ENCODE measurements at regions not wholly inside any gene's neighbourhood (a gene's known extent, or its start where the extent isn't known, plus 50 kb on each side); places are given as distances from the start of the nearest gene placed in this dataset.

DNA sequence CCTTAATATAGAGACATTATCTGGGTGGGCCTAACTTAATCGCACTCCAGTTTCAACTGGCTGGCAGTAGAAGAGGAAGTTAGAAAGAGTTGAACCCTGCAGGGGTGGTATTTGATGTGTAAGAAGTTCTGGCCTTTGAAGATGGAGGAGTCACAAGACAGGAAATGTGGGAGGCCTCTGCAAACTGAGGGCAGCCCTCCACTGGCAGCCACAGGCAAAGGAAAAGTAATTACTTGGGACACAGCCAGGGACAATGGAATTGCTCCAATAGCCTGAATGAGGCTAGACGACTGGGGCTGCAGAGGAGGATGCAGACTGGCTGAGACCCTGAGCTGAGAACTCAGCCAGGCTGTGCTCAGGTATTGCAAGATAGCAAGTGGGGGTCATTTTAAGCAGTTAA is 703.3 kb upstream of the ARGLU1 start:
- TF ChIP-seq EP300 (IDR thresholded peaks at IDR 0.05), result no peak
- TF ChIP-seq, protein P1, sequence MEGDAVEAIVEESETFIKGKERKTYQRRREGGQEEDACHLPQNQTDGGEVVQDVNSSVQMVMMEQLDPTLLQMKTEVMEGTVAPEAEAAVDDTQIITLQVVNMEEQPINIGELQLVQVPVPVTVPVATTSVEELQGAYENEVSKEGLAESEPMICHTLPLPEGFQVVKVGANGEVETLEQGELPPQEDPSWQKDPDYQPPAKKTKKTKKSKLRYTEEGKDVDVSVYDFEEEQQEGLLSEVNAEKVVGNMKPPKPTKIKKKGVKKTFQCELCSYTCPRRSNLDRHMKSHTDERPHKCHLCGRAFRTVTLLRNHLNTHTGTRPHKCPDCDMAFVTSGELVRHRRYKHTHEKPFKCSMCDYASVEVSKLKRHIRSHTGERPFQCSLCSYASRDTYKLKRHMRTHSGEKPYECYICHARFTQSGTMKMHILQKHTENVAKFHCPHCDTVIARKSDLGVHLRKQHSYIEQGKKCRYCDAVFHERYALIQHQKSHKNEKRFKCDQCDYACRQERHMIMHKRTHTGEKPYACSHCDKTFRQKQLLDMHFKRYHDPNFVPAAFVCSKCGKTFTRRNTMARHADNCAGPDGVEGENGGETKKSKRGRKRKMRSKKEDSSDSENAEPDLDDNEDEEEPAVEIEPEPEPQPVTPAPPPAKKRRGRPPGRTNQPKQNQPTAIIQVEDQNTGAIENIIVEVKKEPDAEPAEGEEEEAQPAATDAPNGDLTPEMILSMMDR (IDR thresholded peaks at IDR 0.05), result no peak
